ENCODE measurements at regions not wholly inside any gene's neighbourhood (a gene's known extent, or its start where the extent isn't known, plus 50 kb on each side); places are given as distances from the start of the nearest gene placed in this dataset.
A peak's percentile ranks its signal among the peaks of the same experiment; 100 is the strongest.
"Not testable (repeated sequence)": the region's sequence is repeated elsewhere in the genome, so short reads cannot be mapped to it uniquely, and the experiment has no call there.

- peak; percentile 72 for DNase-seq
These were observed 497.7 kb upstream of the MARCKS start for GRCh38 chr6:113359155-113360140.

GRCh38 chr6:113361014-113361645 is 496.0 kb upstream of the MARCKS start:
- peak; percentile 39 for DNase-seq

- DNase-seq: no peak
These were observed 494.7 kb upstream of the MARCKS start for GRCh38 chr6:113362301-113363047.

GRCh38 chr6:113363048-113363798 is 493.9 kb upstream of the MARCKS start:
- DNase-seq: no peak

- no peak for DNase-seq
These were observed 493.3 kb upstream of the MARCKS start for GRCh38 chr6:113363866-113364265.

- no peak for DNase-seq
These were observed 492.4 kb upstream of the MARCKS start for GRCh38 chr6:113364766-113365165.

- DNase-seq: no peak
These were observed 492.0 kb upstream of the MARCKS start for GRCh38 chr6:113365191-113365590.

- DNase-seq: no peak
These were observed 490.6 kb upstream of the MARCKS start for GRCh38 chr6:113366505-113366904.

- no peak for DNase-seq
These were observed 486.3 kb upstream of the MARCKS start for GRCh38 chr6:113370508-113371502.

GRCh38 chr6:113375466-113375865 is 481.7 kb upstream of the MARCKS start:
- not testable (repeated sequence) for DNase-seq

- peak; percentile 76 for DNase-seq
These were observed 480.9 kb upstream of the MARCKS start for GRCh38 chr6:113375950-113376846.

GRCh38 chr6:113376847-113377165 is 480.3 kb upstream of the MARCKS start:
- no peak for DNase-seq

GRCh38 chr6:113377362-113377942 is 479.7 kb upstream of the MARCKS start:
- DNase-seq: no peak

GRCh38 chr6:113380591-113380990 is 476.6 kb upstream of the MARCKS start:
- DNase-seq: no peak

GRCh38 chr6:113381232-113381631 is 475.9 kb upstream of the MARCKS start:
- DNase-seq: no peak

GRCh38 chr6:113381959-113382358 is 475.2 kb upstream of the MARCKS start:
- DNase-seq: peak; percentile 76

GRCh38 chr6:113383701-113384100 is 473.4 kb upstream of the MARCKS start:
- no peak for DNase-seq

- DNase-seq: no peak
These were observed 472.1 kb upstream of the MARCKS start for GRCh38 chr6:113385020-113385431.

- DNase-seq: no peak
These were observed 468.1 kb upstream of the MARCKS start for GRCh38 chr6:113388996-113389395.

GRCh38 chr6:113392551-113393055 is 464.5 kb upstream of the MARCKS start:
- DNase-seq: peak; percentile 50

Measured in dermis blood vessel endothelial cell (primary cell).